Osteocyte (in vitro differentiated cells): ENCODE measurements at regions not wholly inside any gene's neighbourhood (a gene's known extent, or its start where the extent isn't known, plus 50 kb on each side); places are given as distances from the start of the nearest gene placed in this dataset.

Experiments
- DNase-seq: peaks from one replicate; pipeline ENCODE4 v3.0.0; 2021; ENCODE audit warnings: mixed read lengths; ENCODE audit not compliant: unreplicated experiment; ENCODE audit errors: extremely low spot score
- H3K27ac Mint-ChIP-seq: one replicate; pipeline ENCODE4 v1.8.0; 2021; ENCODE audit warnings: mild to moderate bottlenecking, mixed read lengths; ENCODE audit not compliant: unreplicated experiment
- H3K27me3 Mint-ChIP-seq: one replicate; pipeline ENCODE4 v1.8.0; 2021; ENCODE audit warnings: mixed read lengths; ENCODE audit not compliant: unreplicated experiment
- H3K36me3 Mint-ChIP-seq: one replicate; pipeline ENCODE4 v1.8.0; 2021; ENCODE audit warnings: mixed read lengths; ENCODE audit not compliant: unreplicated experiment
- H3K4me1 Mint-ChIP-seq: one replicate; pipeline ENCODE4 v1.8.0; 2021; ENCODE audit warnings: mixed read lengths; ENCODE audit not compliant: unreplicated experiment
- H3K4me3 Mint-ChIP-seq: one replicate; pipeline ENCODE4 v1.8.0; 2021; ENCODE audit warnings: mild to moderate bottlenecking, moderate library complexity, mixed read lengths; ENCODE audit not compliant: unreplicated experiment
- H3K9me3 Mint-ChIP-seq: one replicate; pipeline ENCODE4 v1.8.0; 2021; ENCODE audit warnings: mixed read lengths; ENCODE audit not compliant: unreplicated experiment
- TF ChIP-seq, protein P1 (sequence below): fragments of 200-600 bp; sonication (generic); IDR thresholded peaks from 2 replicates; pipeline ENCODE4 v1.5.0; 2021; ENCODE audit warnings: antibody characterized with exemption, mild to moderate bottlenecking, moderate library complexity

DNA sequence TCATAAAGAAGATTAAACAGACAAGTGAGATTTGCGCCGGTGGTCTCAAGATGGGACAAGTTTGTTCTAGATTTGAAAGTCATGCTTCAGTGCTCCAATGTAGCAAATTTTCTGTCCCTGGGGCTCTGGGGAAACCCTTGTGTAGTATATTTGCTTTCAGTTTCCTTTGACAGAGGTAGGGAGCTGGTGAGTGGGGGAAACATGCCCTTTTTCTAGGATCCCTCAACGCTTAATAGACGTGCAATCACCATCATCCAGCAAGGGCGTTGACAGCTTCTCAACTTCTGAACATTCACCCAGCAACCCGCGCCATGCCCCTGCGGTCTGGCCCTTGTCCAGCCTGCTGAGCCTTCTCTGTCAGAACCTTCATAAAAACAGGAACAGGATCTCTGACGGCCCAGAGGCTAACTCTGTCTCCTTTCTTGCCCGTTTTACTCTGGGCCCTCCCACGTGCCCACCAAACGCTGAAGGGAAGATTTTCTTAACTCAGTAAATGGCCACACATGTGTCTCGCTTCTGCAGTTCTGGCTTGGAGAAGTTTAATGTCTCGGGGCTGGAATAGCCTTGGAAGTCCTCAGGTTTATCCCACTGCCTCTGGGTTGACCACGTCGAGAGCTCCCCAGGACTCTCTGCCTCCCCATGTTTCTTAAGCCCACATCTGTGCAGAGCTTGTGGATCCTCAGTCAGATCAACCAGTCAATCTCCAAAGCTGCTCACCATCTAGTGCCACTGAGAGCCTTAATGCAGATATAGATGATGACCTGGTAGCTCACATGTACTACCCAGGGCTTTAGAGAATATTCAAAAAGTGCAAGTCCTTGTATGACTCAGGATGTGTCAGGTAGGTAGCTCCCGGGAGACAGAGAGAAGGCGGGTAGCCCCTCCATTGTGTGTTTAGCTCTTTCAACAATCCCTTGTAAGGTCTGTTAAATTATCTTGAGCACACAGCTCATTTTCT lies 58.1 kb upstream of the CCND2 start:
- Mint-ChIP-seq H3K4me3 (no peak overlapping the region), H3K9me3 (no peaks in the 10 kb centered on the region), H3K4me1 (no peaks in the 10 kb centered on the region), H3K27ac (no peak overlapping the region), H3K36me3 (no peaks in the 10 kb centered on the region), H3K27me3 (peaks cover 8% of the 10 kb centered on the region)
- TF ChIP-seq, protein P1, sequence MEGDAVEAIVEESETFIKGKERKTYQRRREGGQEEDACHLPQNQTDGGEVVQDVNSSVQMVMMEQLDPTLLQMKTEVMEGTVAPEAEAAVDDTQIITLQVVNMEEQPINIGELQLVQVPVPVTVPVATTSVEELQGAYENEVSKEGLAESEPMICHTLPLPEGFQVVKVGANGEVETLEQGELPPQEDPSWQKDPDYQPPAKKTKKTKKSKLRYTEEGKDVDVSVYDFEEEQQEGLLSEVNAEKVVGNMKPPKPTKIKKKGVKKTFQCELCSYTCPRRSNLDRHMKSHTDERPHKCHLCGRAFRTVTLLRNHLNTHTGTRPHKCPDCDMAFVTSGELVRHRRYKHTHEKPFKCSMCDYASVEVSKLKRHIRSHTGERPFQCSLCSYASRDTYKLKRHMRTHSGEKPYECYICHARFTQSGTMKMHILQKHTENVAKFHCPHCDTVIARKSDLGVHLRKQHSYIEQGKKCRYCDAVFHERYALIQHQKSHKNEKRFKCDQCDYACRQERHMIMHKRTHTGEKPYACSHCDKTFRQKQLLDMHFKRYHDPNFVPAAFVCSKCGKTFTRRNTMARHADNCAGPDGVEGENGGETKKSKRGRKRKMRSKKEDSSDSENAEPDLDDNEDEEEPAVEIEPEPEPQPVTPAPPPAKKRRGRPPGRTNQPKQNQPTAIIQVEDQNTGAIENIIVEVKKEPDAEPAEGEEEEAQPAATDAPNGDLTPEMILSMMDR = no peak
- peak; percentile 57 for DNase-seq

DNA sequence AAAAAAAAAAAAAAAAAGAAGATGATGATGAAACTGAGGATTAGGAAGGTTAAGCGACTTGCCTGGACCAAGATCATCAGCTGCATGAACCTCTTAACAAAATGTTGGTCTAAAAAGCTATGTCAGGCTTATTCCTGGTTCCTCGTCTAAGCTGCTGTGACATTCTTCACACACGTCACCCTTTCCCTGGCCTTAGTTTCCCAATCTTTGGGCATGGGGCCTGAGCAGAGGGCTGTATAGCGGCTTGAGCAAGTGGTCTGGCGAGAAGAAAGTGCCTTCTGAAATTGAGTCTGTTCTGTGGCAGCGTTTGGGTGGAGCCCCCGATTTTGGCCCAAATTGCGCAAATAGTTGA lies 58.7 kb upstream of the CCND2 start:
- Mint-ChIP-seq H3K4me3 (no peak overlapping the region), H3K27me3 (peaks cover 4% of the 10 kb centered on the region), H3K27ac (no peak overlapping the region), H3K4me1 (no peaks in the 10 kb centered on the region), H3K36me3 (no peaks in the 10 kb centered on the region), H3K9me3 (no peaks in the 10 kb centered on the region)
- peak; percentile 46 for DNase-seq
- TF ChIP-seq, protein P1 = no peak

DNA sequence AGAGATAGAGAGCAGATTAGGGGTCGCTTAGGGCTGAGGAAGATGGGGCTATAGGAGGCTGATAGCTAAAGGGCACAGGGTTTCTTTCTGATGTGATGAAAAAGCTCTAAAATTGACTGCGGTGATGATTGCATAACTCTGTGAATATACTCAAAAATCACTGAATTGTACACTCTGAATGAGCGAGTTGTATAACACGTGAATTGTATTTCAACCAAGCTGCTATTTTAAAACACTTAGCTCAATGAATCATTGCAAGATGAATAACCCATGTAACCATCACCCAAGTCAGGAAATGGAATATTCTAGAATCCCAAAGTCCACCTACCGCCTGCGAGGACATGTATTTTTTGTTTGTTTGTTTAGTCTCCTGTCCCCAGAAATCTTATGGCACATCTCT lies 60.1 kb upstream of the CCND2 start:
- Mint-ChIP-seq H3K36me3 (no peaks in the 10 kb centered on the region), H3K4me3 (no peak overlapping the region), H3K4me1 (no peaks in the 10 kb centered on the region), H3K27me3 (no peaks in the 10 kb centered on the region), H3K9me3 (no peaks in the 10 kb centered on the region), H3K27ac (no peak overlapping the region)
- DNase-seq = no peak
- TF ChIP-seq, protein P1 = no peak

DNA sequence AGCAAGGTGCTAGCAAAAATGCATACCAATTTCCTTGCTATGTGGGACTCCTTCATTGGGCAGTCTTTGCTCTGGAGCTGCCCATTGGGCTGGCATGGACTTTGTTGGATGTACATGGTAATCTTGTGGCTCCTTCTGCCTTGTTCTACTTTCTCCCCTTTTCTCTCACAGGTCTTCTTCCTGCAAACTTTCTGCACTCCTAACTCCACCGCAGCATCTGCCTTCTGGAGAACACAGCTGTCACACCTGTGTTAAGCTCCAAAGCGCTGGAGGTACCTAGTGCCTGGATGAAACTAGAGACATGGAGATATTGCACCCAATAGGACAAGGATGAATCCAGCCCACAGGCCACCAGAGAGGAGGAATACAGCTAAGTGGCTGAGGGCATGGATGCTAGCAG lies 60.7 kb upstream of the CCND2 start:
- no peak for DNase-seq
- H3K9me3 Mint-ChIP-seq = no peaks in the 10 kb centered on the region
- TF ChIP-seq, protein P1 = no peak
- H3K27me3 Mint-ChIP-seq = no peaks in the 10 kb centered on the region
- H3K27ac Mint-ChIP-seq = no peak overlapping the region
- no peaks in the 10 kb centered on the region for H3K4me1 Mint-ChIP-seq
- no peaks in the 10 kb centered on the region for H3K36me3 Mint-ChIP-seq
- H3K4me3 Mint-ChIP-seq = no peak overlapping the region

DNA sequence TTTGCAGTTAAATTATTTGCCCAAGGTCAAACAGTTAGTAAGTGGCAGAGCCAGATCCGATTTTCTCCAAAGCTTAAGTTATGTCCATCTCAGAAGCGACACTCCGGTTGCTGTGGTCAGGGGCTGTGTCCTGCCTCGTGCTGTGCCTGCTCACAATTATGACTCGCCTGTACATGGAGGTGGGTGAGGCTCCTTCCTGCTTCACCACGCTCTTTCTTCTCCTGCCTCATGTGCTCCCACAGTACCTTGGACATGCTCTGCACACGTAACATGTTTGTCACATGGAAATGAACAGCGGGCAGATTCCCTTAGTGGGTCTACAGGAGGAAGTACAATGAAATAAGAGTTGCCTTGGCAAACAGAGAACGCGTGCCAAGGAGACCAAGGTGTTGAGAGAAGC lies 62.2 kb upstream of the CCND2 start:
- Mint-ChIP-seq H3K27ac (no peak overlapping the region), H3K4me1 (no peaks in the 10 kb centered on the region), H3K9me3 (no peaks in the 10 kb centered on the region), H3K36me3 (no peaks in the 10 kb centered on the region), H3K27me3 (no peaks in the 10 kb centered on the region), H3K4me3 (no peak overlapping the region)
- DNase-seq = peak; percentile 67
- TF ChIP-seq, protein P1 = no peak
